OCI-LY1 (cell line): ENCODE measurements at regions not wholly inside any gene's neighbourhood (a gene's known extent, or its start where the extent isn't known, plus 50 kb on each side); places are given as distances from the start of the nearest gene placed in this dataset.

Source experiments
- H2AFZ ChIP-seq: fragments of 200-600 bp; sonication (generic), shearing (Covaris generic); 2 replicates; pipeline ENCODE4 v1.6.0; 2014; ENCODE audit warnings: antibody characterized with exemption, mild to moderate bottlenecking, low read length
- H3F3A ChIP-seq: fragments of 200-600 bp; sonication (generic), shearing (Covaris generic); 2 replicates; pipeline ENCODE4 v1.6.0; 2014; ENCODE audit warnings: mild to moderate bottlenecking, antibody characterized with exemption, low read length, moderate library complexity; ENCODE audit not compliant: insufficient read depth
- H3K27ac ChIP-seq: fragments of 200-600 bp; sonication (generic); 2 replicates; pipeline ENCODE4 v1.5.1; 2014; ENCODE audit warnings: low read length, mixed run types, mild to moderate bottlenecking, low read depth; ENCODE audit not compliant: poor library complexity, severe bottlenecking
- H3K27me3 ChIP-seq: fragments of 200-600 bp; sonication (generic); 2 replicates; pipeline ENCODE4 v1.6.0; 2014; ENCODE audit warnings: antibody characterized with exemption, mild to moderate bottlenecking, low read length, moderate library complexity; ENCODE audit not compliant: insufficient read depth
- H3K36me3 ChIP-seq: fragments of 200-600 bp; sonication (generic); 2 replicates; pipeline ENCODE4 v1.6.1; 2014; ENCODE audit warnings: mild to moderate bottlenecking, antibody characterized with exemption, low read length, moderate library complexity, mixed read lengths; ENCODE audit not compliant: insufficient read depth
- H3K4me1 ChIP-seq: fragments of 200-600 bp; sonication (generic); 2 replicates; pipeline ENCODE4 v1.5.1; 2014; ENCODE audit warnings: mild to moderate bottlenecking, low read length, moderate library complexity; ENCODE audit not compliant: insufficient read depth, severe bottlenecking
- H3K4me2 ChIP-seq: fragments of 200-600 bp; sonication (generic), shearing (Covaris generic); 2 replicates; pipeline ENCODE4 v1.6.1; 2014; ENCODE audit warnings: low read length
- H3K4me3 ChIP-seq: fragments of 200-600 bp; sonication (generic); 2 replicates; pipeline ENCODE4 v1.5.1; 2014; ENCODE audit warnings: low read length, low read depth, mild to moderate bottlenecking, mixed read lengths; ENCODE audit not compliant: poor library complexity, severe bottlenecking
- H3K79me2 ChIP-seq: fragments of 200-600 bp; shearing (Covaris generic); 2 replicates; pipeline ENCODE4 v1.6.1; 2016; ENCODE audit warnings: mixed run types, low read length, mixed read lengths; ENCODE audit not compliant: insufficient read depth
- H3K9ac ChIP-seq: fragments of 200-600 bp; sonication (generic), shearing (Covaris generic); 2 replicates; pipeline ENCODE4 v1.6.1; 2014; ENCODE audit warnings: mild to moderate bottlenecking, low read length, mixed read lengths
- H3K9me2 ChIP-seq: fragments of 200-600 bp; sonication (generic), shearing (Covaris generic); 2 replicates; pipeline ENCODE4 v1.6.1; 2014; ENCODE audit warnings: low read depth, mild to moderate bottlenecking, low read length, mixed read lengths
- H3K9me3 ChIP-seq: fragments of 200-600 bp; shearing (Covaris generic); 2 replicates; pipeline ENCODE4 v1.6.1; 2014; ENCODE audit warnings: low read length, mixed read lengths
- H4K20me1 ChIP-seq: fragments of 200-600 bp; sonication (generic), shearing (Covaris generic); 2 replicates; pipeline ENCODE4 v1.6.0; 2016; ENCODE audit warnings: mild to moderate bottlenecking, low read length; ENCODE audit not compliant: insufficient read depth
- CTCF ChIP-seq: fragments of 200-600 bp; sonication (generic), shearing (Covaris generic); IDR thresholded peaks from 2 replicates; pipeline ENCODE4 v1.5.1; 2017; ENCODE audit warnings: mild to moderate bottlenecking, antibody characterized with exemption, low read length, moderate library complexity, mixed read lengths
- EZH2 ChIP-seq: fragments of 200-600 bp; sonication (generic), shearing (Covaris generic); IDR thresholded peaks from 2 replicates; pipeline ENCODE4 v1.8.0; 2017; ENCODE audit warnings: borderline replicate concordance, mixed run types, mild to moderate bottlenecking, antibody characterized with exemption, low read length, moderate library complexity, mixed read lengths

- no peaks in the 10 kb centered on the region for H3F3A ChIP-seq
- no peak overlapping the region for H3K9ac ChIP-seq
- no peaks in the 10 kb centered on the region for H3K79me2 ChIP-seq
- H4K20me1 ChIP-seq: no peaks in the 10 kb centered on the region
- H3K36me3 ChIP-seq: no peaks in the 10 kb centered on the region
- H3K27ac ChIP-seq: no peak overlapping the region
- no peak overlapping the region for H2AFZ ChIP-seq
- no peaks in the 10 kb centered on the region for H3K9me3 ChIP-seq
- H3K4me1 ChIP-seq: no peaks in the 10 kb centered on the region
- H3K4me3 ChIP-seq: no peak overlapping the region
- no peak overlapping the region for H3K4me2 ChIP-seq
- H3K9me2 ChIP-seq: no peaks in the 10 kb centered on the region
- TF ChIP-seq EZH2 (no peak), CTCF (no peak)
- H3K27me3 ChIP-seq: no peaks in the 10 kb centered on the region
Measured at GRCh38 chr1:239563681-239564080, 177.3 kb downstream of the CHRM3 start.

GRCh38 chr1:239566074-239566473 lies 179.7 kb downstream of the CHRM3 start:
- H4K20me1 ChIP-seq: no peaks in the 10 kb centered on the region
- H3K9me2 ChIP-seq: no peaks in the 10 kb centered on the region
- no peaks in the 10 kb centered on the region for H3K79me2 ChIP-seq
- H3K9ac ChIP-seq: no peak overlapping the region
- H3K4me3 ChIP-seq: no peak overlapping the region
- TF ChIP-seq CTCF (no peak), EZH2 (no peak)
- no peaks in the 10 kb centered on the region for H3K9me3 ChIP-seq
- no peaks in the 10 kb centered on the region for H3K36me3 ChIP-seq
- H3K27ac ChIP-seq: no peak overlapping the region
- no peak overlapping the region for H2AFZ ChIP-seq
- no peaks in the 10 kb centered on the region for H3K27me3 ChIP-seq
- H3F3A ChIP-seq: no peaks in the 10 kb centered on the region
- no peaks in the 10 kb centered on the region for H3K4me1 ChIP-seq
- H3K4me2 ChIP-seq: no peak overlapping the region

- Histone ChIP-seq H4K20me1 (no peaks in the 10 kb centered on the region), H3K4me3 (no peak overlapping the region), H3K27ac (no peak overlapping the region), H3K9me3 (no peaks in the 10 kb centered on the region), H3K9ac (no peak overlapping the region), H3K4me2 (no peak overlapping the region), H3K79me2 (no peaks in the 10 kb centered on the region), H3K27me3 (no peaks in the 10 kb centered on the region), H3F3A (no peaks in the 10 kb centered on the region), H3K9me2 (no peaks in the 10 kb centered on the region), H3K4me1 (no peaks in the 10 kb centered on the region), H2AFZ (no peak overlapping the region), H3K36me3 (no peaks in the 10 kb centered on the region)
- TF ChIP-seq CTCF (no peak), EZH2 (no peak)
Measured at GRCh38 chr1:239570878-239571277, 184.5 kb downstream of the CHRM3 start.
